ENCODE measurements at regions not wholly inside any gene's neighbourhood (a gene's known extent, or its start where the extent isn't known, plus 50 kb on each side); places are given as distances from the start of the nearest gene placed in this dataset.

- DNase-seq, result no peak
These were observed 199.5 kb downstream of the NDFIP2 start for GRCh38 chr13:79680485-79680884.

GRCh38 chr13:79679334-79679733, 198.4 kb downstream of the NDFIP2 start:
- peak; percentile 40 for DNase-seq

- no peak for DNase-seq
These were observed 197.1 kb downstream of the NDFIP2 start for GRCh38 chr13:79678100-79678499.

GRCh38 chr13:79675931-79676660, 195.1 kb downstream of the NDFIP2 start:
- DNase-seq, result no peak

- DNase-seq, result no peak
These were observed 194.0 kb downstream of the NDFIP2 start for GRCh38 chr13:79674765-79675515.

- DNase-seq, result no peak
These were observed 193.0 kb downstream of the NDFIP2 start for GRCh38 chr13:79673993-79674377.

- no peak for DNase-seq
These were observed 192.5 kb downstream of the NDFIP2 start for GRCh38 chr13:79673310-79673992.

- no peak for DNase-seq
These were observed 190.5 kb downstream of the NDFIP2 start for GRCh38 chr13:79671420-79671819.

GRCh38 chr13:79668201-79668752, 187.3 kb downstream of the NDFIP2 start:
- no peak for DNase-seq

- no peak for DNase-seq
These were observed 186.8 kb downstream of the NDFIP2 start for GRCh38 chr13:79667771-79668170.

- DNase-seq, result no peak
These were observed 183.2 kb downstream of the NDFIP2 start for GRCh38 chr13:79663977-79664636.

- DNase-seq, result no peak
These were observed 182.5 kb downstream of the NDFIP2 start for GRCh38 chr13:79663435-79663834.

- no peak for DNase-seq
These were observed 181.9 kb downstream of the NDFIP2 start for GRCh38 chr13:79662882-79663281.

- no peak for DNase-seq
These were observed 179.4 kb downstream of the NDFIP2 start for GRCh38 chr13:79660361-79660760.

GRCh38 chr13:79659121-79659521, 178.2 kb downstream of the NDFIP2 start:
- no peak for DNase-seq

- DNase-seq, result no peak
These were observed 177.5 kb downstream of the NDFIP2 start for GRCh38 chr13:79658333-79658975.

- DNase-seq, result no peak
These were observed 174.6 kb downstream of the NDFIP2 start for GRCh38 chr13:79655509-79655908.

GRCh38 chr13:79654520-79654919, 173.6 kb downstream of the NDFIP2 start:
- no peak for DNase-seq

- DNase-seq, result no peak
These were observed 169.7 kb downstream of the NDFIP2 start for GRCh38 chr13:79650688-79651087.

GRCh38 chr13:79648191-79648590, 167.2 kb downstream of the NDFIP2 start:
- DNase-seq, result no peak

GRCh38 chr13:79647533-79647932, 166.6 kb downstream of the NDFIP2 start:
- DNase-seq, result no peak

GRCh38 chr13:79646880-79647279, 165.9 kb downstream of the NDFIP2 start:
- no peak for DNase-seq
